WTC11 (cell line): ENCODE measurements at regions not wholly inside any gene's neighbourhood (a gene's known extent, or its start where the extent isn't known, plus 50 kb on each side); places are given as distances from the start of the nearest gene placed in this dataset.

ENCODE experiments used
- ATAC-seq: fragments of 200-7000 bp; cut with Tn5 transposase; 2 replicates; pipeline ENCODE4 v1.10.0; 2021; ENCODE audit warnings: mild to moderate bottlenecking, moderate library complexity
- CTCF ChIA-PET: fragments of 300-600 bp; sonication (Branson Sonifier 250); formaldehyde crosslinking; loops from one replicate; lab custom pipeline; 2021; ENCODE audit warnings: antibody characterized with exemption; lab: Charles Lee
- POLR2A ChIA-PET: fragments of 350-600 bp; sonication (Branson Sonifier 250); formaldehyde crosslinking; loops from one replicate; lab custom pipeline; 2021; ENCODE audit warnings: antibody characterized with exemption; lab: Charles Lee
- DNase-seq: peaks from one replicate; pipeline ENCODE4 v3.0.0; 2021; ENCODE audit warnings: low spot score
- H3K27ac Mint-ChIP-seq: 2 replicates; pipeline ENCODE4 v1.8.0; 2021; ENCODE audit warnings: mixed read lengths
- H3K27me3 Mint-ChIP-seq: 2 replicates; pipeline ENCODE4 v1.8.0; 2021; ENCODE audit warnings: low read depth, mild to moderate bottlenecking, moderate library complexity, mixed read lengths
- H3K36me3 Mint-ChIP-seq: 2 replicates; pipeline ENCODE4 v1.8.0; 2021; ENCODE audit warnings: mixed read lengths
- H3K4me1 Mint-ChIP-seq: 2 replicates; pipeline ENCODE4 v1.8.0; 2022; ENCODE audit warnings: mixed read lengths
- H3K4me3 Mint-ChIP-seq: 2 replicates; pipeline ENCODE4 v1.8.0; 2021; ENCODE audit warnings: mild to moderate bottlenecking, moderate library complexity, mixed read lengths
- H3K9me3 Mint-ChIP-seq: 2 replicates; pipeline ENCODE4 v1.8.0; 2021; ENCODE audit warnings: mixed read lengths
- EMX1 ChIP-seq: fragments of 250-450 bp; sonication (Bioruptor Pico); IDR thresholded peaks from 2 replicates; pipeline ENCODE4 v1.8.0; 2021; ENCODE audit warnings: mild to moderate bottlenecking
- FOXK1 ChIP-seq: sonication (generic); formaldehyde crosslinking; IDR thresholded peaks from 2 replicates; pipeline ENCODE4 v1.8.0; 2022; ENCODE audit warnings: mild to moderate bottlenecking, moderate library complexity, missing genetic modification reagents
- IRF2 ChIP-seq: sonication (generic); formaldehyde crosslinking; IDR thresholded peaks from 2 replicates; pipeline ENCODE4 v1.8.0; 2022; ENCODE audit warnings: low read depth, missing genetic modification reagents, borderline replicate concordance
- NFYB ChIP-seq: sonication (generic); formaldehyde crosslinking; conservative IDR thresholded peaks from 2 replicates; pipeline ENCODE4 v1.8.0; 2022; ENCODE audit warnings: low read depth, missing genetic modification reagents
- NR1H2 ChIP-seq: sonication (generic); formaldehyde crosslinking; IDR thresholded peaks from 2 replicates; pipeline ENCODE4 v1.9.0; 2021; ENCODE audit warnings: mild to moderate bottlenecking, moderate library complexity, missing genetic modification reagents
- NR2C2 ChIP-seq: sonication (generic); formaldehyde crosslinking; IDR thresholded peaks from 2 replicates; pipeline ENCODE4 v1.8.0; 2022; ENCODE audit warnings: mild to moderate bottlenecking, missing genetic modification reagents
- TEAD1 ChIP-seq: sonication (generic); formaldehyde crosslinking; IDR thresholded peaks from 2 replicates; pipeline ENCODE4 v1.8.0; 2022; ENCODE audit warnings: mild to moderate bottlenecking, missing genetic modification reagents
- TP53 ChIP-seq: sonication (generic); formaldehyde crosslinking; IDR thresholded peaks from 2 replicates; pipeline ENCODE4 v1.8.1; 2023; ENCODE audit warnings: mild to moderate bottlenecking, missing genetic modification reagents
- ZNF138 ChIP-seq: sonication (generic); formaldehyde crosslinking; conservative IDR thresholded peaks from 2 replicates; pipeline ENCODE4 v1.8.1; 2022; ENCODE audit warnings: mild to moderate bottlenecking, moderate library complexity, missing genetic modification reagents
- ZNF232 ChIP-seq: sonication (generic); formaldehyde crosslinking; IDR thresholded peaks from 2 replicates; pipeline ENCODE4 v1.8.0; 2022; ENCODE audit warnings: mild to moderate bottlenecking, missing genetic modification reagents
- ZNF671 ChIP-seq: fragments of 250-450 bp; sonication (Bioruptor Pico); IDR thresholded peaks from 2 replicates; pipeline ENCODE4 v1.8.0; 2021; ENCODE audit warnings: mild to moderate bottlenecking
- TF ChIP-seq, protein P1 (sequence below): sonication (generic); formaldehyde crosslinking; conservative IDR thresholded peaks from 2 replicates; pipeline ENCODE4 v1.8.1; 2022; ENCODE audit warnings: mild to moderate bottlenecking, missing genetic modification reagents
- TF ChIP-seq, protein P2 (sequence below): sonication (generic); formaldehyde crosslinking; IDR thresholded peaks from 2 replicates; pipeline ENCODE4 v1.8.1; 2023; ENCODE audit warnings: mild to moderate bottlenecking, missing genetic modification reagents
- TF ChIP-seq, protein P3 (sequence below): sonication (generic); formaldehyde crosslinking; IDR thresholded peaks from 2 replicates; pipeline ENCODE4 v1.8.1; 2023; ENCODE audit warnings: mild to moderate bottlenecking, missing genetic modification reagents, borderline replicate concordance
- TF ChIP-seq, protein P4 (sequence below): sonication (generic); formaldehyde crosslinking; IDR thresholded peaks from 2 replicates; pipeline ENCODE4 v1.8.0; 2022; ENCODE audit warnings: mild to moderate bottlenecking, missing genetic modification reagents
- TF ChIP-seq, protein P5 (sequence below): fragments of 250-450 bp; sonication (Bioruptor Pico); IDR thresholded peaks from 2 replicates; pipeline ENCODE4 v1.9.0; 2021; ENCODE audit warnings: mild to moderate bottlenecking

DNA sequence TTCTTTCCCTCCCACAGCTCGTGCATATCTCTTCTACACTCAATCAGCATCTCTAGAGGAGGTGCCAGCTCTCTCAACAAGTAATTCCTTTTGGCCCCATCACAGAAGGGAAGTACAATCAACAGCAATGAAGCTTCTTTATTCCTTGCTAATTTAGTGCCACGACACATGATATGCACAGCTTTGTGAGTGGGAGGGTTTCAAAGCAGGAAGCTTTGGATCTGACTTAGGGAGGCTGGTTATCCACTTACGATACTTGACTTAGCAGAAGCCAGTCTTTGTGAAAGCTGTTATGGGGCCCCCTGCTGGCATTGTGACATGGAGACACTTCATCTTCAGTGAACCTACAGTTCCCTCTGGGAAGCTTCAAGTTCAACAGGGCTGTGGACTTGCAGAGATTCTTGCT, 81.0 kb downstream of the TMEM100 start:
- no peak for TF ChIP-seq NR1H2 (CRISPR knock-in tag)
- no peak for TF ChIP-seq FOXK1 (CRISPR knock-in tag)
- TF ChIP-seq, protein P1, sequence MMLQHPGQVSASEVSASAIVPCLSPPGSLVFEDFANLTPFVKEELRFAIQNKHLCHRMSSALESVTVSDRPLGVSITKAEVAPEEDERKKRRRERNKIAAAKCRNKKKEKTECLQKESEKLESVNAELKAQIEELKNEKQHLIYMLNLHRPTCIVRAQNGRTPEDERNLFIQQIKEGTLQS (CRISPR knock-in tag) = no peak
- TF ChIP-seq, protein P2, sequence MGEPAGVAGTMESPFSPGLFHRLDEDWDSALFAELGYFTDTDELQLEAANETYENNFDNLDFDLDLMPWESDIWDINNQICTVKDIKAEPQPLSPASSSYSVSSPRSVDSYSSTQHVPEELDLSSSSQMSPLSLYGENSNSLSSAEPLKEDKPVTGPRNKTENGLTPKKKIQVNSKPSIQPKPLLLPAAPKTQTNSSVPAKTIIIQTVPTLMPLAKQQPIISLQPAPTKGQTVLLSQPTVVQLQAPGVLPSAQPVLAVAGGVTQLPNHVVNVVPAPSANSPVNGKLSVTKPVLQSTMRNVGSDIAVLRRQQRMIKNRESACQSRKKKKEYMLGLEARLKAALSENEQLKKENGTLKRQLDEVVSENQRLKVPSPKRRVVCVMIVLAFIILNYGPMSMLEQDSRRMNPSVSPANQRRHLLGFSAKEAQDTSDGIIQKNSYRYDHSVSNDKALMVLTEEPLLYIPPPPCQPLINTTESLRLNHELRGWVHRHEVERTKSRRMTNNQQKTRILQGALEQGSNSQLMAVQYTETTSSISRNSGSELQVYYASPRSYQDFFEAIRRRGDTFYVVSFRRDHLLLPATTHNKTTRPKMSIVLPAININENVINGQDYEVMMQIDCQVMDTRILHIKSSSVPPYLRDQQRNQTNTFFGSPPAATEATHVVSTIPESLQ = no peak
- no peak for TF ChIP-seq IRF2 (CRISPR knock-in tag)
- no peak for TF ChIP-seq TP53 (CRISPR knock-in tag)
- TF ChIP-seq ZNF138 = no peak
- TF ChIP-seq, protein P3, sequence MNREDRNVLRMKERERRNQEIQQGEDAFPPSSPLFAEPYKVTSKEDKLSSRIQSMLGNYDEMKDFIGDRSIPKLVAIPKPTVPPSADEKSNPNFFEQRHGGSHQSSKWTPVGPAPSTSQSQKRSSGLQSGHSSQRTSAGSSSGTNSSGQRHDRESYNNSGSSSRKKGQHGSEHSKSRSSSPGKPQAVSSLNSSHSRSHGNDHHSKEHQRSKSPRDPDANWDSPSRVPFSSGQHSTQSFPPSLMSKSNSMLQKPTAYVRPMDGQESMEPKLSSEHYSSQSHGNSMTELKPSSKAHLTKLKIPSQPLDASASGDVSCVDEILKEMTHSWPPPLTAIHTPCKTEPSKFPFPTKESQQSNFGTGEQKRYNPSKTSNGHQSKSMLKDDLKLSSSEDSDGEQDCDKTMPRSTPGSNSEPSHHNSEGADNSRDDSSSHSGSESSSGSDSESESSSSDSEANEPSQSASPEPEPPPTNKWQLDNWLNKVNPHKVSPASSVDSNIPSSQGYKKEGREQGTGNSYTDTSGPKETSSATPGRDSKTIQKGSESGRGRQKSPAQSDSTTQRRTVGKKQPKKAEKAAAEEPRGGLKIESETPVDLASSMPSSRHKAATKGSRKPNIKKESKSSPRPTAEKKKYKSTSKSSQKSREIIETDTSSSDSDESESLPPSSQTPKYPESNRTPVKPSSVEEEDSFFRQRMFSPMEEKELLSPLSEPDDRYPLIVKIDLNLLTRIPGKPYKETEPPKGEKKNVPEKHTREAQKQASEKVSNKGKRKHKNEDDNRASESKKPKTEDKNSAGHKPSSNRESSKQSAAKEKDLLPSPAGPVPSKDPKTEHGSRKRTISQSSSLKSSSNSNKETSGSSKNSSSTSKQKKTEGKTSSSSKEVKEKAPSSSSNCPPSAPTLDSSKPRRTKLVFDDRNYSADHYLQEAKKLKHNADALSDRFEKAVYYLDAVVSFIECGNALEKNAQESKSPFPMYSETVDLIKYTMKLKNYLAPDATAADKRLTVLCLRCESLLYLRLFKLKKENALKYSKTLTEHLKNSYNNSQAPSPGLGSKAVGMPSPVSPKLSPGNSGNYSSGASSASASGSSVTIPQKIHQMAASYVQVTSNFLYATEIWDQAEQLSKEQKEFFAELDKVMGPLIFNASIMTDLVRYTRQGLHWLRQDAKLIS = no peak
- TF ChIP-seq, protein P4, sequence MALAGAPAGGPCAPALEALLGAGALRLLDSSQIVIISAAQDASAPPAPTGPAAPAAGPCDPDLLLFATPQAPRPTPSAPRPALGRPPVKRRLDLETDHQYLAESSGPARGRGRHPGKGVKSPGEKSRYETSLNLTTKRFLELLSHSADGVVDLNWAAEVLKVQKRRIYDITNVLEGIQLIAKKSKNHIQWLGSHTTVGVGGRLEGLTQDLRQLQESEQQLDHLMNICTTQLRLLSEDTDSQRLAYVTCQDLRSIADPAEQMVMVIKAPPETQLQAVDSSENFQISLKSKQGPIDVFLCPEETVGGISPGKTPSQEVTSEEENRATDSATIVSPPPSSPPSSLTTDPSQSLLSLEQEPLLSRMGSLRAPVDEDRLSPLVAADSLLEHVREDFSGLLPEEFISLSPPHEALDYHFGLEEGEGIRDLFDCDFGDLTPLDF (CRISPR knock-in tag) = no peak
- no peak for TF ChIP-seq NFYB
- no peak for TF ChIP-seq ZNF232
- Mint-ChIP-seq H3K36me3 (no peaks in the 10 kb centered on the region), H3K4me3 (no peak overlapping the region), H3K27ac (no peak overlapping the region), H3K4me1 (peaks cover 21% of the 10 kb centered on the region), H3K9me3 (peaks cover 4% of the 10 kb centered on the region), H3K27me3 (no peaks in the 10 kb centered on the region; the same call in 1 of the 2 replicates)
- DNase-seq = peak; percentile 52
- ChIA-PET POLR2A (no interaction called here), CTCF (interaction anchor here (0.6 to 1.6 kb wide), 13 partner anchors 12 to 183 kb away, joined by 3 to 15 read pairs (median 3); no protein-coding TSS in a partner anchor)
- peak; percentile 64 for ATAC-seq

DNA sequence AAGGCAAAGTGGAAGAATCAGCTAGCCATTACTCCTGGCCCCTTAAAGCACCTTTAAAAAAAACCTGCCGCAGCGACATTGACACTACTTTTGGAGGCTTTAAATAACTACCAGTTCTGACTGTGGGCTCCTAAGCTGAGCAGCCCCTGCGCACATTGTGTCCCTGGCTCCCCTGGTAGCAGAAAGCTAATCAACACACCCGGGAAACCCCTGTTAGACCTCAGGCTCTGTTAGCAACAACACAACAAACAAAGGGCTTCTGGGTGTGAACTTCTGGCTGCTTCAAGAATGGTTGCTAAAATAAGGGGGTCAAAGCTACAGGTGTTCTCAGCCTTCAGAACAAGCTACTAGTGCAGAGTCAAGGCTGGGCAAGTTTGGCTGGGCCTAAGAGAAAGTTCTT, 83.6 kb downstream of the TMEM100 start:
- DNase-seq (no peak), ATAC-seq (no peak)
- ChIA-PET POLR2A (no interaction called here), CTCF (interaction anchor here (1.6 kb wide), 1 partner anchor 37 kb away, joined by 4 read pairs; no protein-coding TSS in a partner anchor)
- no peak overlapping the region for H3K4me3 Mint-ChIP-seq
- H3K36me3 Mint-ChIP-seq = no peaks in the 10 kb centered on the region
- no peak overlapping the region for H3K27ac Mint-ChIP-seq
- H3K9me3 Mint-ChIP-seq = peaks cover 4% of the 10 kb centered on the region
- peaks cover 32% of the 10 kb centered on the region for H3K4me1 Mint-ChIP-seq
- TF ChIP-seq NR2C2 (CRISPR knock-in tag) = no peak
- TF ChIP-seq EMX1 (CRISPR knock-in tag) = no peak
- TF ChIP-seq, protein P5, sequence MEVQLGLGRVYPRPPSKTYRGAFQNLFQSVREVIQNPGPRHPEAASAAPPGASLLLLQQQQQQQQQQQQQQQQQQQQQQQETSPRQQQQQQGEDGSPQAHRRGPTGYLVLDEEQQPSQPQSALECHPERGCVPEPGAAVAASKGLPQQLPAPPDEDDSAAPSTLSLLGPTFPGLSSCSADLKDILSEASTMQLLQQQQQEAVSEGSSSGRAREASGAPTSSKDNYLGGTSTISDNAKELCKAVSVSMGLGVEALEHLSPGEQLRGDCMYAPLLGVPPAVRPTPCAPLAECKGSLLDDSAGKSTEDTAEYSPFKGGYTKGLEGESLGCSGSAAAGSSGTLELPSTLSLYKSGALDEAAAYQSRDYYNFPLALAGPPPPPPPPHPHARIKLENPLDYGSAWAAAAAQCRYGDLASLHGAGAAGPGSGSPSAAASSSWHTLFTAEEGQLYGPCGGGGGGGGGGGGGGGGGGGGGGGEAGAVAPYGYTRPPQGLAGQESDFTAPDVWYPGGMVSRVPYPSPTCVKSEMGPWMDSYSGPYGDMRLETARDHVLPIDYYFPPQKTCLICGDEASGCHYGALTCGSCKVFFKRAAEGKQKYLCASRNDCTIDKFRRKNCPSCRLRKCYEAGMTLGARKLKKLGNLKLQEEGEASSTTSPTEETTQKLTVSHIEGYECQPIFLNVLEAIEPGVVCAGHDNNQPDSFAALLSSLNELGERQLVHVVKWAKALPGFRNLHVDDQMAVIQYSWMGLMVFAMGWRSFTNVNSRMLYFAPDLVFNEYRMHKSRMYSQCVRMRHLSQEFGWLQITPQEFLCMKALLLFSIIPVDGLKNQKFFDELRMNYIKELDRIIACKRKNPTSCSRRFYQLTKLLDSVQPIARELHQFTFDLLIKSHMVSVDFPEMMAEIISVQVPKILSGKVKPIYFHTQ (CRISPR knock-in tag) = no peak
- TF ChIP-seq ZNF671 (CRISPR knock-in tag) = no peak
- TF ChIP-seq TEAD1 (CRISPR knock-in tag) = no peak
- H3K27me3 Mint-ChIP-seq = no peaks in the 10 kb centered on the region; the same call in 1 of the 2 replicates
